HG02884 (cell line): ENCODE measurements at regions not wholly inside any gene's neighbourhood (a gene's known extent, or its start where the extent isn't known, plus 50 kb on each side); places are given as distances from the start of the nearest gene placed in this dataset.
"Not testable (repeated sequence)": the region's sequence is repeated elsewhere in the genome, so short reads cannot be mapped to it uniquely, and the experiment has no call there.

Experiments
- ATAC-seq: cut with Tn5 transposase; IDR thresholded peaks from one replicate; pipeline ENCODE4 v1.9.1; 2021; ENCODE audit warnings: mild to moderate bottlenecking, moderate library complexity; ENCODE audit not compliant: unreplicated experiment

DNA sequence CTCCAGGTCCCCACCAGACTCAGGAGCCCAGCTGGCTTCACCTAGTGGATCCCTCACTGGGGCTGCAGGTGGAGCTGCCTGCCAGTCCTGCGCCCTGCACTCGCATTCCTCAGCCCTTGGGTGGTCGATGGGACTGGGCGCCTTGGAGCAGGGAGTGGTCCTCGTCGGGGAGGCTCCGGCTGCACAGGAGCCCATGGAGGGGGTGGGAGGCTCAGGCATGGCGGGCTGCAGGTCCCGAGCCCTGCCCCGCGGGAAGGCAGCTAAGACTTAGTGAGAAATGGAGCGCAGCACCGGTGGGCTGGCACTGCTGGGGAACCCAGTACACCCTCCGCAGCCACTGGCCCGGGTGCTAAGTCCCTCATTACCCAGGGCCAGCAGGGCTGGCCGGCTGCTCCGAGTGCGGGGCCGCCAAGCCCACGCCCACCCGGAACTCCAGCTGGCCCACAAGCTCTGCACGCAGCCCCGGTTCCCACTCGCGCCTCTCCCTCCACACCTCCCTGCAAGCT is 203.4 kb downstream of the DSC3 start:
- not testable (repeated sequence) for ATAC-seq

DNA sequence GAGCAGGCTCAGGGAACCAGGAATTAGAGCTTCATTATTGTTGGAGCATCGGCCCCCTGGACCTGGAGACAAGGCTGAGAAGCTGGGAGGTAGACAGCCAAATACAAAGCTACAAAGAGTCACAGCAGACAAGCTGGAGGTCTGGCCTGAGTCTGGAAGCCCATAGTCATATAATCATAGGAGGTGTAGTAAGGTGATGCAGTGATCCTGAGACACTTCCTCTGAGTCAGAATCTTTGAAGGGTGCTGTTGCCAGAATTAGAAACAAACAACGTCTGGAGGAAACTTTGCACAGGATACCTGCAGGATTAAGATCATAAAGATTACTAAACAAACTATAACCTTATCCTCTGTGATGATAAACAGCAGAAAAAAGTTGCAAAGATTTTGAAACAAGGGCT is 213.8 kb downstream of the DSC3 start:
- ATAC-seq: no peak

DNA sequence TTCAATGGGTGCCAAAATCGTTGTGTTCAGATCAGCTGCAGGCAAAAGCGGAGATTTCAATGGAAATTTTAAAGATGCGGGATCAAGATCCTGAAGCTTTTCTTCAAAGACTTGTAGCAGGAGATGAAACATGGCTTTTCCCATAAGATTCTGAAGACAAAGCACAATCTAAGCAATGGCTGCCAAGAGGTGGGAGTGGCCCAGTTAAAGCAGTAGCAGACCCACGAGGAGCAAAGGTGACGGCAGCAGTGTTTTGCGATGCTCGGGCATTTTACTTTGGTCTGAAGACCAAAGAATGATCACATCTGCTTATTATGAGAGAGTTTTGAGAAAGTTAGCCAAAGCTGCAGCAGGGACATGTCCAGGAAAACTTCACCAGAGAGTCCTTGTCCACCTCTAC is 222.9 kb downstream of the DSC3 start:
- no peak for ATAC-seq

DNA sequence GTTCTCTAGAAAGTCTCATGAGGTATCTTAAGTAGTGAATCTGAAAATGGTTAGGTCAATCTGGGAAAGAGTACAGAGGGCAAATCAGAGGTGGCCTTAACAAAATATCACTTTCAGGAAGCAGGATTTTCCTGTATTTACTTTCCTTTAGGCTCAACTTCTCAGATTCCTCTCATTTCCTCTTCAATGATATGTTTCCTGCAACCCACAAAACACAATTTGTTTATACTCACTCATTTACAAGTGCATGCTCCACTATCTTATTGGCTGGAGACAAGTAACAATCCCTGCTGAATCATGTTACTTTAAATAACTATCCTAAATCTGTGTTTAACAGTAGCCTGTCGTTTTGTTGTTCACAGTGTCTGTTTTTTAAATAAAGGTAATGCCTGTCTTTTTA is 228.1 kb downstream of the DSC3 start:
- ATAC-seq: no peak

DNA sequence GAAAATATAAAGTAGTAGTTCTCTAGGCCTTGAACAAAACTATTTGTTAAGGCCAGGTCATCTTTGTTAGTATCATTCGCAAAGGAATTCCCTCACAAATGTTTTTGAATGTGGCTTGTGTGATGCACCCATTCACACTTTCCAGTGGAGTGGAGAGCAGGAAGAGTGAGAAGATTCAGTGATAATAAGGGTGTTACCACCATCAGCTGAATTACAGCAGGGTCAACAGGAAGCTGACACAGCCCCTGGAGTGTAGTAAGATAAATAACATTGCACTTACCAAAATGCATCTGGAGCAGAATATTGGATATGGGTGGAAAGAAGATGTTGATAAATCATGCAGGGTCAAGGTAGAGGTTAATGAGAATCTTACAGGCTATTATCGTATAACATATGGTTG is 231.0 kb downstream of the DSC3 start:
- no peak for ATAC-seq

DNA sequence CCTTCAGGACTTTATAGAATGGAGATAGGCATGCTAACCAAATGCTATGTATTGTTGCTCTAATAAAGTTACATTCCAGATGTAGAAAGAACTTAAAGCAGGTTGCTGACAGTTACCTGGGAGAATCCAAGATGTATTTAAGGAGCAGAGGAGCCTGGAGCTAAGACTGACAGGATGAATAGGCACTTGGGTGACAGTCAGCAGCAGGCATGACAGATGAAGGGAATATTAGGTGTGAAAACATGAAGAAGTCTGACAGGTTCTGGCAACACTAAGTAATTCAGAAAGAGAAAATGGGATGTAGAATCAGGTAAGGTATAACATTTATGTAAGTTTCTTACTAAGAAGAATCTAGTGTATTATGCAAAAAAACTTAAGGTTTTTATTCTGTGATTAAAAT is 232.0 kb downstream of the DSC3 start:
- no peak for ATAC-seq

DNA sequence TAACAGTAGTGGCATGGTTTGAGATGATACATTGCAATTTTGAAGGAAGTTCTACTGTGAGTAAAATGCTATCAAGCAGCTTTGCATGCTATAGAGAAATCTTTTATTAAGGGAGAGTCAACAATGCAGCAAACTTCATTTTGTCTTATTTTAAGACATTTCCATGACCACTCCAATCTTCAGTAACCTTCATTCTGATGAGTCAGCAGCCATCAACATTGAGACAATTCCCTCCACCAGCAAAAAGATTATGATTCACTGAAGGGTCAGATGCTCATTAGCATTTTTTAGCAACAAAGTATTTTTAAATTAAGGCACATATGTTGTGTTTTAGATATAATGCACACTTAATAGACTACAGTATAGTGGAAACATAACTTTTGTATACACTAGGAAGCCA is 235.7 kb downstream of the DSC3 start:
- no peak for ATAC-seq

DNA sequence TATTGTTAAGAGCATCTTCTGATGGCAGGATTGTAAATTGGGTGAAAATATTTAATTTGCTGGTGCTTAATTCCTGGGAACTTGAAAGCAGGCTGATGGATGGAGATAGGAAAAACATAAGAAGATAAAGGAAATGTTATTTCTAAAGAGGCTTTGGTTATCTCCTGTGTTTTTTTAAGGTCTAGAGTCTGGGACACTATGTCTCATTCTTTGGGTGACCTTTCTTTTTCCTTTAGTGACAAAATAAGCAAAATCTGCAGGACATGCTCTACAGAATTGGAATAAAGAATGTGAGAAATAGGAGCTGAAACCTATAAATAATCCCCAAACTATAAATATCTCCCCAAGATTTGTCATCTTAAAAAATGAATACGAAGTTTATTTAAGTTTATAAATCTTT is 241.7 kb downstream of the DSC3 start:
- ATAC-seq: no peak

DNA sequence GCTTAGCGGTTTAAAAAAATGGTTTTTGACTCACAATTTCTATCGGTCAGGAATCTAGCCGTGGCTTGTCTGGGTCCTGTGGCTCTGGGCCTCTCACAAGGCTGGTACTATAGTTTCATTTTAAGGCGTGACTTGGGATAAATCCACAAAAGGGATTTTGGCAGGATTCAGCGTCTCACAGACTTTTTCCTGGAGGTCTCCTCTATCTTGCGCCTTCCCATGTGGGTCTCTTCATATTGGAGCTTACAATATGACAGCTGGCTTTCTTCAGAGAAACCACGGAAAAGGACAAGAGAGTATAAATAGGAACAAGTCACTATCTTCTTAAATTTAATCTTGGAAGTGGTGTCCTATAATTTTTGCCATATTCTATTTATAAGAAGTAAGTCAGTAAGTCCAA is 250.5 kb downstream of the DSC3 start:
- ATAC-seq: no peak

DNA sequence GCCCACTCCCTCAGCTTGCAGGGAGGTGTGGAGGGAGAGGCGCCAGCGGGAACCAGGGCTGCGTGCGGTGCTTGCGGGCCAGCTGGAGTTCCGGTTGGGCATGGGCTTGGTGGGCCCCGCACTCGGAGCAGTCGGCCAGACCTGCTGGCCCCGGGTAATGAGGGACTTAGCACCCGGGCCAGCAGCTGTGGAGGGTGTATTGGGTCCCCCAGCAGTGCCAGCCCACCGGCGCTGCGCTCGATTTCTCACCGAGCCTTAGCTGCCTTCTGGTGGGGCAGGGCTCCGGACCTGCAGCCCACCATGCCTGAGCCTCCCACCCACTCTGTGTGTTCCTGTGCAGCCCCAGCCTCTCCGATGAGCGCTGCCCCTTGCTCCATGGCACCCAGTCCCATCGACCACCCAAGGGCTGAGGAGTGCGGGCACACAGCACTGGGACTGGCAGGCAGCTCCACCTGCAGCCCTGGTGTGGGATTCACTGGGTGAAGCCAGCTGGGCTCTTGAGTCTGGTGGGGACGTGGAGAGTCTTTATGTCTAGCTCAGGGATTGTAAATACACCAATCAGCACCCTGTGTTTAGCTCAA is 254.0 kb downstream of the DSC3 start:
- not testable (repeated sequence) for ATAC-seq

DNA sequence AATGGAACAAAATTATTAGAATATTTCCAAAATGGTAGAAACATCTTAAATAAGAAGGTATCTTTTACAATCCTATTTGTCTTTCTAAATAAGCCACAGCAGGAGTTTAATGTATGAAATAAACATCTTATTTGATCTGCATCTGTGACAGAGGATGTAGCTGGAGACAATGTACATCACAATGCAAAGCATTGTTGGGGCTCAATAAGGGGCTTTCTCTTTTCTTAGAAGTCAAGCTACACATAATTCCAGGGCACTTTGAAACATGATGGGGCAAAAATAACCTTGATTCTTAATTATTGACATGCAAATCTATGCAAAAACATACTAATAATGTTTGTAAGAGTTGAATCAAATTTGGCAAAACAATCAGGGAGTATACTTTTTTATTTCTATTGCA is 255.1 kb downstream of the DSC3 start:
- no peak for ATAC-seq

DNA sequence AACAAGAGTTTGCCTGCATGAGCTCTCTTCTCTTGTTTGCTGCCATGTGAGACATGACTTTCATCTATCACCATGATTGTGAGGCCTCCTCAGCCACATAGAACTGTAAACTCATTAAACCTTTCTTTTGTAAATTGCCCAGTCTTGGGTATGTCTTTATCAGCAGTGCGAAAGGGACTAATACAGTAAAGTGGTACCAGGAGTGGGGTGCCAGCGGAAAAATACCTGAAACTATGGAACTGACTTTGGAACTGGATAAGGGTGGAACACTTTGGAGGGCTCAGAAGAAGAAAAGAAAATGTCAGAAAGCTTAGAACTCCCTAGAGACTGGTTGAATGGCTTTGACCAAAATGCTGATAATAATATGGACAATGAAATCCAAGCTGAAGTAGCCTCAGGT is 260.9 kb downstream of the DSC3 start:
- ATAC-seq: no peak

DNA sequence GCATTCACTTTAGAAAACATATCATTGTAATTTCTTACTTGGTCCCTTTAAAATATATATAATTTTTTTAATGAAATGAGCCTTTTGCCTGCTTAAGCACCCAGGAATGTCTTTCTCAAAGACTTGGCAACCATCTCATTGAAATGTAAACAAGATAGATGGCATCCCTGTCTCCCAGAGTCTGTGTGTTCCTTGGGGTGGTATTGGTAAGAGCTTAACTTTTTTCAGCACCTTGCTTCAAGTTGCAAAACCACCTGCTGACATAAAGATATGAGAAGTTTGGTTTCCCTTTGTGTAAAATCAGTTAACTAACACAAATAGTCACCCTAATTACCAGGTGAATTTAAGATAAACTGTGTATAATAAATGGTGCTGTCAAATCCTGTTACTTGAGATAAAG is 266.9 kb downstream of the DSC3 start:
- no peak for ATAC-seq

DNA sequence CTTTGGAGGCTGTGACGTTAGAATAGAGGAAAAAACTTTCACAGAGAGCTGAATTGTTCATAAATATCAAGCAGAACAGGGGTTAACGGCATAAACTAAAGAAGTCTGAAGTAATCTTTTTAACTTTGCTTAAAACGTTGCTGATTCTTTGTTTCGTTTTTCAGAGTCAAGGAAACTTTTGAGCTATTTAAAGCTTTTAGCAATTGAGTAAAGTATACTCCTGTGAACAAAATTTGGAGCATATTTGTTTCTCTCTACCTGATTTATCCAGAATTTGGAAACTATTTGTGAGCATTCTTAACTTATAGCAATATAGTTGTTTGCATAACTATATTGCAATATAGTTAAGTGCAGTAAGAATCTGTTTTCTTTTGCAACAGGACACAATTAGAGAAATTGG is 270.4 kb downstream of the DSC3 start:
- ATAC-seq: not testable (repeated sequence)

DNA sequence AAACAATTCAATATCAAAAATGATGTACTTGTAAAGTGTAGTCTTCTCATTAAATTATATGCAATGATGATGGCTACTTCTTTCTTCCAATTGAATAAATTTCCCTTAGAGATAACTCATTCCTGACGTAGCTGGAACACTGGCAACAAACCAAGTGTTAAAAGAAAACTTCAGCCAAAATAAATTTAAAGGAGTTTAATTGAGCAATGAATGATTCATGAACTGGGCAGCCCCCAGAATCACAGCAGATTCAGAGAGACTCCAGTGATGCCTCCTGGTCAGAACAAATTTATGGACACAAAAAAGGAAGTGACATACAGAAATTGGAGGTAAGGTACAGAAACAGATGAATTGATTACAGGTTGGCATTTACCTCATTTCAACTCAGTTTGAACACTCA is 276.5 kb downstream of the DSC3 start:
- ATAC-seq: no peak

DNA sequence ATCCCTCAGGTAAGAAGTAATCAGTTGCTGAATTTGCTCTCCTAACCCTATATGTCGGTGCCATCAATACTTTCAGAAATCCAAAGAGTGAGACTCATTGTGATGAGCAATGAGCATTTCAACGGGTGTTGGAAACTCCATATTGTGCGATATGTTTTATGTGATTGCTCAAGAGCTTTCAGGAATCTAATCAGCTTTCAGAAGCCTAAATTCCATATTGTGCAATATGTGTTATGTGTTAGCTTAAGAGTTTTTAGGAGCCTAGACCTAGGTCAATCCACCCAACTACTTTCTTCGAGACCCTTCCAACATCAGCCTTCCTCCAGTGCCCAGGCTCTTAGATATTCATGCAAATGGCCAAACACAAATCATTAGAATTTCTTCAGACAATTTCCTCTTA is 277.3 kb downstream of the DSC3 start:
- ATAC-seq: no peak

DNA sequence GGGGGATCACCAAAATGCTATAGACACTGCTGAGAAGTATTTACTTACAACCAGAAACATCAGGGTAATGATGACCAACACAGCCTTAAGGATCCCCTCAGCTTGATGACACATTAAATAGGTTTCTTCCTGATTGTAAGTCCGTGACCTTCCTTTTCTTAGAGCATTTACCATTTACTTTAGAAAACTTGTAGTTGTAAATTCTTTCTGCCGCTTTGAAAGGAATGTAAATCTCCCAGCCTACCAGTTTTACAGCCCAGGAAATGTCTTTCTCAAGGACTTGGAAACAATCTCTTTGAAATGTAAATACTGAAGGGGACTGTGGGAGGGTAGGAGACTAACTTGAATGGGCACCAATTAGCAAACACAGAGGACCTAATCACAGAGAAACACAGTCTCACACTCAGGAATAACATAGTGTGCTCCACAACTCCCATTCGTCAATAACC is 278.6 kb downstream of the DSC3 start:
- no peak for ATAC-seq

DNA sequence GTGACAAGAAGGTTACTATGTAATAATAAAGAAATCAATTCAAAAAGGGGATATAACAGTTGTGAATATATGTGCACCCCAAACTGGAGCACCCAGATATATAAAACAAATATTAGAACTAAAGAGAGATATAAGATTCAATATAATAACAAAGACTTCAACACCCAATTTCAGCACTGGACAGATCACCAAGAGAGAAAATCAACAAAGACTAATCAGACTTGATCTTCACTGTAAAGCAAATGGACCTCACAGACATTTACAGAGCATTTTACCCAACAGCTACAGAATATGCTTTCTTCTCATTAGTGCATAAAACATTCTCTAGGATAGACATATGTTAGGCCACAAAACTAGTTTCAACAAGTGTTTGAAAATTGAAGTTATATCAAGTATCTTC is 287.7 kb downstream of the DSC3 start:
- no peak for ATAC-seq

DNA sequence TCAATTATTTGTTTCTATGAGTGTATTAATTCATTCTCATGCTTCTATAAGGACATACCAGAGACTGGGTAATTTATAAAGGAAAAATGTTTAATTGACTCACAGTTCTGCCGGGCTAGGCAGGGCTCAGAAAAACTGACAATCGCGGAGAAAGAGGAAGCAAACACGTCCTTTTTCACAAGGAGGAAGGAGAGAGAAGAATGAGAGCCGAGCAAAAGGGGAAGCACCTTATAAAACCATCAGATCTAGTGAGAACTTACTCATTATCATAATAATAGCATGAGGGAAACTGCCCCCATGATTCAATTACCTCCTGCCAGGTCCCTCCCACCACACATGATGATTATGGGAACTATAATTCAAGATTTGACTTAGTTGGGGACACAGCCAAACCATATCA is 294.0 kb downstream of the DSC3 start:
- no peak for ATAC-seq

DNA sequence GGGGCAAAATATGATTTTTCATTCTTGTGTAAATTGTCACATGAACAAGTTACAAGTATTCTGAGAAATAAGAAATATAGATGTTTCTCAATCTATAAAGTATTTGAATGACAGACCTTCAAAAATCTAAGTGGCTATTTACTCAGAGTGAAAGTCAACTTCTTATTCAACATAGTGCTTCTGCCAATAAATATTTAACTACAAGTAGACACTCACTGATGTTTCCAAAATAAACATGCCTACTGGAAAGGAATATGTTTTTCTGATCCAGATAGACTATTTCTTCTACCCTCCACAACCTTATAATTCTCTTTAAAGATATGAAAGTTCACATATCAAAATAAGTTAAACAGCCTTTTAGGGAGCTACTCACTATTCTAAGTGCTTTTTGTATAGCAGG is 296.3 kb downstream of the DSC3 start:
- ATAC-seq: no peak

DNA sequence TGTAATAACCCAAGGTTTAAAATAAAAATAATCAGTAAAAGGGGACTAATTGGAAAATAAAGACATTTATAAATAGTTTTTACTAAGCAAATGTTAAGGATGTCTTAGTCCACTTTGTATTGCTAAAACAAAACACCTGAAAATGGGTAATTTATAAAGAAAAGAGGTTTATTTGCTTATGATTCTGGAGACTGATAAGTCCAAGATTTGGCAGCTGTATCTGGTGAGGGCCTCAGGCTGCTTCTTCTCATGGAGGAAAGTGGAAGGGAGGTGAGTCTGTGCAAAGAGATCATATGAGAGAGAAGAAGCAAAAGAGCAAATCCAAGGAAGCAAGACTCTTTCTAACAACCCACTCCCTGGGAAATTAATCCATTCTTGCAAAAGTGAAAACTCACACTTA is 299.5 kb downstream of the DSC3 start:
- ATAC-seq: no peak

DNA sequence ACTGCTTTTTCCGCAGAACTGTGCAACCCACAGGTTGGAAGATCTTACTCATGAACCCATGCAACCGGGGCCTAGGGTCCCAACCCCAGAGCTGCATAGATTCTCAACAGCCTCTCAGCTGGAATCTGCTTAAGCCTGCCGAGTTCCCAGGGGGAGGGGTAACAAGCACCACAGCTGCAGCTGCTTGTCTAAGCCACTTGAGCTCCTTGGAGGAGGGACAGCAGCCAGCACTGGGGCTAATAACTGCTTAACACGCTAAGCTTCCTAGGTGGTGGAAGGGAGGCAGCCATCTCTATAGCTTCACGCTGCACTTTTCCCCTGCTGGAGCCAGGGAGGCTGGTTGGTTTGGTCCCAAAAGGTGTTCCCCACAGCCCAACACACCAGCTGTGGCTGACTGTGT is 311.6 kb downstream of the DSC3 start:
- no peak for ATAC-seq

DNA sequence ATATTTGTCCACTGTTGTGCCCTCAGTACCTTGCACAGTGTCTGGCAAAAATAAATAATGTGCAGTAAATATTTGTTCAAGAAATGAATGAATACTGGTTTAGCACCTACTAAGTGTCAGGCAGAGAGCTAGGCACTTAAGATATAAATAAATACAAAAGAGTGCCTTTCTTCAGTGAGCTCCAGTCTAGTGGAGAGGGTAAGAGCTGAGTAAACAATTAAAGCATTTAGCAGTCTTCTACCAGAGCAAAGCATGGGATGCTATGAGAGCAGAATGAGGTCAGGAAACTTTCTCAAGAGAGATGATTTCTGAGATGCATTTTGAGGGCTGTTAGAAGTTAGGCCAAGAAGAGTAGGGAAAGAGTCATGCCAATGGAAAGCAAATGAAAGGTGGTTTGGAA is 314.7 kb downstream of the DSC3 start:
- no peak for ATAC-seq
